ENCODE measurements at regions not wholly inside any gene's neighbourhood (a gene's known extent, or its start where the extent isn't known, plus 50 kb on each side); places are given as distances from the start of the nearest gene placed in this dataset.

DNA sequence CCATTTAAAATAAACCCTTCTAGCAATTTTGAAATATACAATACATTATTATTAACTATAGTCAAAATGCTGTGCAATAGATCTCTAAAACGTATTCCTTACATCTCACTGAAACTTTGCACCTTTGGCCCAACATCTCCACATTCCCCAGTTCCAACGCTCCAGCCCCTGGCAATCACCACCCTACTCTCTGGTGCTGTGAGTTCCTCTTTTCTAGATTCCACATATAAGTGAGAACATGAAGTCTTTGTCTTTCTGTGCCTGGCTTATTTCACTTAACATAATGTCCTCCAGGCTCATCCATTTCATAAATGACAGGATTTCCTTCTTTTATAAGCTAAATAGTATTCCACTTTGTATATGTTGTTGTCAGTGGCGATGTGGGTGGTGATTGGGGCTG, 194.7 kb upstream of the RTL1 start:
- TF ChIP-seq, protein P1, sequence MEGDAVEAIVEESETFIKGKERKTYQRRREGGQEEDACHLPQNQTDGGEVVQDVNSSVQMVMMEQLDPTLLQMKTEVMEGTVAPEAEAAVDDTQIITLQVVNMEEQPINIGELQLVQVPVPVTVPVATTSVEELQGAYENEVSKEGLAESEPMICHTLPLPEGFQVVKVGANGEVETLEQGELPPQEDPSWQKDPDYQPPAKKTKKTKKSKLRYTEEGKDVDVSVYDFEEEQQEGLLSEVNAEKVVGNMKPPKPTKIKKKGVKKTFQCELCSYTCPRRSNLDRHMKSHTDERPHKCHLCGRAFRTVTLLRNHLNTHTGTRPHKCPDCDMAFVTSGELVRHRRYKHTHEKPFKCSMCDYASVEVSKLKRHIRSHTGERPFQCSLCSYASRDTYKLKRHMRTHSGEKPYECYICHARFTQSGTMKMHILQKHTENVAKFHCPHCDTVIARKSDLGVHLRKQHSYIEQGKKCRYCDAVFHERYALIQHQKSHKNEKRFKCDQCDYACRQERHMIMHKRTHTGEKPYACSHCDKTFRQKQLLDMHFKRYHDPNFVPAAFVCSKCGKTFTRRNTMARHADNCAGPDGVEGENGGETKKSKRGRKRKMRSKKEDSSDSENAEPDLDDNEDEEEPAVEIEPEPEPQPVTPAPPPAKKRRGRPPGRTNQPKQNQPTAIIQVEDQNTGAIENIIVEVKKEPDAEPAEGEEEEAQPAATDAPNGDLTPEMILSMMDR (IDR thresholded peaks at IDR 0.05; ENCODE audit: insufficient read depth, low read length, poor library complexity, severe bottlenecking), result no peak
- TF ChIP-seq EZH2phosphoT487 (conservative IDR thresholded peaks at IDR 0.05; ENCODE audit: low read length), result no peak
